ENCODE measurements at regions not wholly inside any gene's neighbourhood (a gene's known extent, or its start where the extent isn't known, plus 50 kb on each side); places are given as distances from the start of the nearest gene placed in this dataset.

GRCh38 chr16:26344976-26345375 is 653.2 kb downstream of the HS3ST4 start:
- DNase-seq, result no peak
- Histone ChIP-seq H3K4me1 (no peaks in the 10 kb centered on the region), H3K4me3 (no peak overlapping the region), H3K27ac (no peak overlapping the region), H3K9me3 (no peaks in the 10 kb centered on the region), H3K36me3 (no peaks in the 10 kb centered on the region), H3K27me3 (no peaks in the 10 kb centered on the region)
- WGBS, 2 donors, result 79 to 82% methylated on average over 5 of the region's 5 CpGs
- intact Hi-C loops (cut with DNase I), result no loop called here
- no peak for TF ChIP-seq POLR2AphosphoS5 (IDR thresholded peaks at IDR 0.05)
- TF ChIP-seq, protein P1, sequence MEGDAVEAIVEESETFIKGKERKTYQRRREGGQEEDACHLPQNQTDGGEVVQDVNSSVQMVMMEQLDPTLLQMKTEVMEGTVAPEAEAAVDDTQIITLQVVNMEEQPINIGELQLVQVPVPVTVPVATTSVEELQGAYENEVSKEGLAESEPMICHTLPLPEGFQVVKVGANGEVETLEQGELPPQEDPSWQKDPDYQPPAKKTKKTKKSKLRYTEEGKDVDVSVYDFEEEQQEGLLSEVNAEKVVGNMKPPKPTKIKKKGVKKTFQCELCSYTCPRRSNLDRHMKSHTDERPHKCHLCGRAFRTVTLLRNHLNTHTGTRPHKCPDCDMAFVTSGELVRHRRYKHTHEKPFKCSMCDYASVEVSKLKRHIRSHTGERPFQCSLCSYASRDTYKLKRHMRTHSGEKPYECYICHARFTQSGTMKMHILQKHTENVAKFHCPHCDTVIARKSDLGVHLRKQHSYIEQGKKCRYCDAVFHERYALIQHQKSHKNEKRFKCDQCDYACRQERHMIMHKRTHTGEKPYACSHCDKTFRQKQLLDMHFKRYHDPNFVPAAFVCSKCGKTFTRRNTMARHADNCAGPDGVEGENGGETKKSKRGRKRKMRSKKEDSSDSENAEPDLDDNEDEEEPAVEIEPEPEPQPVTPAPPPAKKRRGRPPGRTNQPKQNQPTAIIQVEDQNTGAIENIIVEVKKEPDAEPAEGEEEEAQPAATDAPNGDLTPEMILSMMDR (IDR thresholded peaks at IDR 0.05), result no peak

DNA sequence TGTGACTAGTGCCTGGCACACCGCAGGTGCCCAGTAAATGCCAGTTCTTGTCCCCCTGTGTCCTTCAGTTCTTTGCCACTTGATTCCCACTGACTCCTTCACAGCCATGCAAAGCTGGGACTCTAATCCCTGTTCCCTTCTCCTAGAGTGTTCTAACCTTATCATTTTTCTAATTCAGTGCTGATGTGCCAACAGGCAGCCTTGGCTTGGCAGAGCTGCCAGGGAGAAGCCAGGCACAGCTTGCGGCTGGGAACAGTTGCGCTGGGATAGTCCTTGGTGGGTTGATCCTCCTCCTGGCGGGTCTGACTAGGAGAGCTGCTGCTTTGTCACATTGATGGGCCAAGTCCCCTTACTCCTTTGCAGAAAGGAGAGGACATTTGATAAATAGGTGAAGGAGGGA is 654.2 kb downstream of the HS3ST4 start:
- peaks cover 0 to 2% (median under 1%) of the 10 kb centered on the region in 4 donors for H3K9me3 ChIP-seq
- DNase-seq, result no peak
- no peak overlapping the region for H3K27ac ChIP-seq
- no peaks in the 10 kb centered on the region for H3K27me3 ChIP-seq
- no peak for TF ChIP-seq EP300 (IDR thresholded peaks at IDR 0.05)
- TF ChIP-seq, protein P1 (IDR thresholded peaks at IDR 0.05), result no peak
- no peak for TF ChIP-seq POLR2A (IDR thresholded peaks at IDR 0.05)
- intact Hi-C loops (cut with DNase I), result no loop called here
- H3K4me1 ChIP-seq, result no peaks in the 10 kb centered on the region
- 65 to 82% methylated on average over 4 of the region's 4 CpGs for WGBS, 2 donors
- no peak overlapping the region for H3K4me3 ChIP-seq
- H3K36me3 ChIP-seq, result no peaks in the 10 kb centered on the region

- peaks cover 0 to 3% (median 2%) of the 10 kb centered on the region in 4 donors for H3K9me3 ChIP-seq
- intact Hi-C loops (cut with DNase I), result no loop called here
- H3K27ac ChIP-seq, result no peak overlapping the region
- 86 to 94% methylated on average over 10 of the region's 10 CpGs for WGBS, 2 donors
- no peaks in the 10 kb centered on the region for H3K27me3 ChIP-seq
- TF ChIP-seq POLR2A (IDR thresholded peaks at IDR 0.05) (no peak), POLR2AphosphoS5 (IDR thresholded peaks at IDR 0.05) (no peak), EP300 (IDR thresholded peaks at IDR 0.05) (no peak)
- TF ChIP-seq, protein P1 (IDR thresholded peaks at IDR 0.05), result no peak
- no peaks in the 10 kb centered on the region for H3K4me1 ChIP-seq
- H3K36me3 ChIP-seq, result no peaks in the 10 kb centered on the region
- H3K4me3 ChIP-seq, result no peak overlapping the region
- DNase-seq, result no peak
These were observed 656.3 kb downstream of the HS3ST4 start for GRCh38 chr16:26348095-26348494.

DNA sequence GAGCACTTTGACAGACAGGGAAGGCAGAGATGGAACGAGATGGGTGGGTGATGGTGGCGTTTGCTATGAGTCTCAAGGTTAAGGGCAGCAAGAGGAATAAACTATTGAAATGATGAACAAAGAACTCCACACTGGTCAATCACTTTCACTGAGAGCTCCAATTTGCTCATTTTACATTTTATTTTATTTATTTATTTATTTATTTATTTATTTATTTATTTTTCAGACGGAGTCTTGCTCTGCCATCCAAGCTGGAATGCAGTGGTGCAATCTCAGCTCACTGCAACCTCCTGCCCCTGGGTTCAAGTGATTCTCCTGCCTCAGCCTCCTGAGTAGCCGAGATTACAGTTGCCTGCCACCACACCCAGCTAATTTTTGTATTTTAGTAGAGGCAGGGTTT is 669.1 kb downstream of the HS3ST4 start:
- peaks cover 0 to 3% (median 1%) of the 10 kb centered on the region in 4 donors for H3K9me3 ChIP-seq
- no peaks in the 10 kb centered on the region for H3K4me1 ChIP-seq
- no peaks in the 10 kb centered on the region for H3K27me3 ChIP-seq
- WGBS, 2 donors, result 82 to 85% methylated on average over 4 of the region's 4 CpGs
- no peaks in the 10 kb centered on the region for H3K36me3 ChIP-seq
- intact Hi-C loops (cut with DNase I), result no loop called here
- no peak for TF ChIP-seq EP300 (IDR thresholded peaks at IDR 0.05)
- TF ChIP-seq POLR2A (IDR thresholded peaks at IDR 0.05), result no peak
- TF ChIP-seq, protein P1 (IDR thresholded peaks at IDR 0.05), result no peak
- TF ChIP-seq POLR2AphosphoS5 (IDR thresholded peaks at IDR 0.05), result no peak
- DNase-seq, result no peak
- no peak overlapping the region for H3K4me3 ChIP-seq
- H3K27ac ChIP-seq, result no peak overlapping the region

- H3K27ac ChIP-seq, result no peak overlapping the region
- no peaks in the 10 kb centered on the region for H3K9me3 ChIP-seq
- no peak overlapping the region for H3K4me3 ChIP-seq
- TF ChIP-seq POLR2A (IDR thresholded peaks at IDR 0.05), result no peak
- no peak for TF ChIP-seq POLR2AphosphoS5 (IDR thresholded peaks at IDR 0.05)
- TF ChIP-seq, protein P1 (IDR thresholded peaks at IDR 0.05), result no peak
- TF ChIP-seq EP300 (IDR thresholded peaks at IDR 0.05), result no peak
- no peaks in the 10 kb centered on the region for H3K4me1 ChIP-seq
- no peaks in the 10 kb centered on the region for H3K27me3 ChIP-seq
- DNase-seq, result no peak
- 37 to 68% methylated on average over 1 of the region's 1 CpG for WGBS, 2 donors
- intact Hi-C loops (cut with DNase I), result no loop called here
- H3K36me3 ChIP-seq, result no peaks in the 10 kb centered on the region
These were observed 671.8 kb downstream of the HS3ST4 start for GRCh38 chr16:26363581-26363980.
